ENCODE measurements at regions not wholly inside any gene's neighbourhood (a gene's known extent, or its start where the extent isn't known, plus 50 kb on each side); places are given as distances from the start of the nearest gene placed in this dataset.

DNA sequence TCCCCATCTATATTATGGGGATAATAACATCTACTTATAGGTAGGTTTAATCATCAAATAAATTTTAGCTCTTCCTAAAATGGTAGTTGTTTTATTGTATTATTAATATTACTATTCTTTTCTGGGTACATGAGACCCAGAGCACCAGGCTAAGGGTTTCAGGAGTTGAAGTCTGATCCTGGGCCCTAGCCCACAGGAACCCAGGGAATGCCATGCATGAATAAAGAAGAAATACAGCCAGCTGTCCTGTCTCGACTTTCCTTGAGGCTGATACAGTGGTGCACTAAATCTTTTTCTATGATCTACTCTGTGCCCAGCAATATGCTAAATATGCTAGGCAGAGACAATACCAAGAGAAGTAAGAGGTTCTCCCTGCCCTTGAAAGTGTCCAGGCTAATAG is 72.1 kb upstream of the ATP2C1 start:
- H3K4me3 ChIP-seq (ENCODE audit: low read length): no peak overlapping the region
- POLR2A ChIA-PET: no interaction called here
- ATAC-seq (no peak), DNase-seq (no peak)
- H3K4me1 ChIP-seq (ENCODE audit: control insufficient read depth in 2 of 2, insufficient read depth in 2 of 2, low read length in 2 of 2): no peaks in the 10 kb centered on the region
- CTCF ChIA-PET: no interaction called here
- Mint-ChIP-seq H3K9me3 (no peaks in the 10 kb centered on the region), H3K27ac (no peak overlapping the region), H3K27me3 (peaks cover 7 to 45% (median 9%) of the 10 kb centered on the region in 5 donors), H3K4me3 (no peak overlapping the region), H3K36me3 (no peaks in the 10 kb centered on the region), H3K4me1 (no peaks in the 10 kb centered on the region)
- H3K27ac ChIP-seq (ENCODE audit: low read depth, low read length): no peak overlapping the region
- H3K36me3 ChIP-seq (ENCODE audit: control insufficient read depth in 2 of 3, insufficient read depth in 3 of 3, low read length in 3 of 3): no peaks in the 10 kb centered on the region
- intact Hi-C loops (cut with micrococcal nuclease): no loop called here
- H3K9me3 ChIP-seq (ENCODE audit: control insufficient read depth in 2 of 3, low read length in 3 of 3): no peaks in the 10 kb centered on the region
- no peaks in the 10 kb centered on the region for H3K27me3 ChIP-seq (ENCODE audit: control insufficient read depth in 2 of 2, insufficient read depth in 2 of 2, low read length in 2 of 2)

DNA sequence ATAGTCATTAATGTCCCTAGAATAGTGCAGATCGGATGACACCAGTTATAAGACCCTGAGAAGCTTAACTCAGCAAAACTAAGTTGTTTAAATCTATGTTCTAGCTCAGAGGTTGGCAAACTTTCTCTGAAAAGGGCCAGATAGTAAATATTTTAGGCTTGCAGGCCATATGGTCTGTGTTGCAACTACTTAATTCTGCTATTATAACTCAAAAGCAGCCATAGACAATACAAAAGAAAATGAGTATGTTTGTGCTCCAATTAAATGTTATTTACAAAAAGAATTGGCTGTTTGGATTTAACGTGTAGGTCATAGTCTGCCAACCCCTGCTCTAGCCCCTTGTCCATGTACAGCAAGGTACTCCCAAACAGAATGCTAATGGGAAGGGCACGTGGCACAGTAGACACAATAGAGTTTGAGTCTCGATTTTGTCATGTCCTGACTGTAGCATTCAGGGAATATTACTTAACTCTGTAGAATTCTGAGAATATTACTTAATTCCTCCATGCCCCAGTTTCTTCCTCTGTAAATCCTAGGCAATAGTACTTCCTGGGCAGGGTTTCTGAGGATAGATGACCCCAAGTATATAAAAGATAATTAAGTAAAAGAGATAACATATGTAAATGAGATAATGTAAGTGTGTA is 70.5 kb upstream of the ATP2C1 start:
- Mint-ChIP-seq H3K9me3 (no peaks in the 10 kb centered on the region), H3K4me1 (no peaks in the 10 kb centered on the region), H3K27me3 (peaks cover 7 to 42% (median 9%) of the 10 kb centered on the region in 5 donors), H3K4me3 (no peak overlapping the region), H3K27ac (no peak overlapping the region), H3K36me3 (no peaks in the 10 kb centered on the region)
- intact Hi-C loops (cut with micrococcal nuclease): no loop called here
- H3K9me3 ChIP-seq (ENCODE audit: control insufficient read depth in 2 of 3, low read length in 3 of 3): no peaks in the 10 kb centered on the region
- DNase-seq (no peak), ATAC-seq (no peak)
- ChIA-PET CTCF (no interaction called here), POLR2A (no interaction called here)
- H3K36me3 ChIP-seq (ENCODE audit: control insufficient read depth in 2 of 3, insufficient read depth in 3 of 3, low read length in 3 of 3): no peaks in the 10 kb centered on the region
- no peaks in the 10 kb centered on the region for H3K4me1 ChIP-seq (ENCODE audit: control insufficient read depth in 2 of 2, insufficient read depth in 2 of 2, low read length in 2 of 2)
- H3K27me3 ChIP-seq (ENCODE audit: control insufficient read depth in 2 of 2, insufficient read depth in 2 of 2, low read length in 2 of 2): no peaks in the 10 kb centered on the region
- no peak overlapping the region for H3K27ac ChIP-seq (ENCODE audit: low read depth, low read length)
- no peak overlapping the region for H3K4me3 ChIP-seq (ENCODE audit: low read length)

DNA sequence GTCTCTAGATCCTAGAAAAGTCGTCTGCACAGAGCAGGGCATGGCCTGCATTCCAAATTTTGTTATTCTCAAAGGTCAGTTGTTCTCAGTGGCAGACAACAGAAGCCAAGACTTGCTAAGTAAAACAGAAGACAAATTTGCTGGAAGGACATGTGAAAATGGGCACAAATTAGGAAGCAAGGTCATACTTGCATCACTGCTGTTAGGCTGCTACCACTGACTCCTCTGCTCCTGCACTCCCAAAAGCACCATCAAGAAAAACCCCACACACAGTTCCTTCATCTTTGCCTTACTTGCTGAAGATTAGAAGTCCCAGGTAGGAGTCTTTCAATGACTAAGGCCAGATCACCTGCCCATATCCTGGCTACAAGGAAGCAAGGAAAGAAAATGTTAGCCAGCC is 69.9 kb upstream of the ATP2C1 start:
- no peak overlapping the region for H3K4me3 ChIP-seq (ENCODE audit: low read length)
- POLR2A ChIA-PET: no interaction called here

DNA sequence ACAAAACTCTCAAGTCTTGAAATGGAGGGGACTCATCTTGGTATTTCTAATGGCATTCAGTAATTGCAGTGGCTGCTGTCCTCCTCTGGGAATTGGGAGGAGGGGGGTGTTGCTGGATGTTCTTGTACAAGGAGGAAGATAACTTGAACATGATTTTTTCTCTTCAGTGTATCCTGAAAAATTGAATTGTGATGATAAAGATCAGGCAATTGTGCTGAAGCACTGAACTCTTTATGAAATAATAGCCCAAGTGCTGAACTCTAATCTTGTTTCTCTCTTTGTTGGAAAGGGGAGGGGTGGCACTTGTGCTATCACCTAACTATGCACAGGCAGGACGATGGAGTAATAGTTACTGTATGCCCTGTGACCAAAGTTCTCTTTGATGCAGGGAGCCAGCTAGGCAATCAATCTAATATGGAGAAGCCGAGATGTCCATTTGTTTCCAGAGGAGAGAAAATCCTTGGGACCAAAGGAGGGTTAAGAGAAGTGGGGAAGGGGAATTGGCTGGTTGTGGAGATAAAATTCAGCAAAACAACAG is 68.1 kb upstream of the ATP2C1 start:
- Mint-ChIP-seq H3K4me1 (no peaks in the 10 kb centered on the region), H3K4me3 (no peak overlapping the region), H3K27ac (peak overlapping the region in 1 of 9 donors; percentile 3), H3K9me3 (no peaks in the 10 kb centered on the region), H3K27me3 (peaks cover 0 to 26% (median 3%) of the 10 kb centered on the region in 5 donors), H3K36me3 (no peaks in the 10 kb centered on the region)
- DNase-seq (no peak), ATAC-seq (no peak)
- Histone ChIP-seq H3K27me3 (ENCODE audit: control insufficient read depth in 2 of 2, insufficient read depth in 2 of 2, low read length in 2 of 2) (no peaks in the 10 kb centered on the region), H3K9me3 (ENCODE audit: control insufficient read depth in 2 of 3, low read length in 3 of 3) (no peaks in the 10 kb centered on the region), H3K27ac (ENCODE audit: low read depth, low read length) (no peak overlapping the region), H3K4me3 (ENCODE audit: low read length) (no peak overlapping the region), H3K4me1 (ENCODE audit: control insufficient read depth in 2 of 2, insufficient read depth in 2 of 2, low read length in 2 of 2) (no peaks in the 10 kb centered on the region), H3K36me3 (ENCODE audit: control insufficient read depth in 2 of 3, insufficient read depth in 3 of 3, low read length in 3 of 3) (no peaks in the 10 kb centered on the region)
- CTCF ChIA-PET: no interaction called here
- POLR2A ChIA-PET: no interaction called here
- intact Hi-C loops (cut with micrococcal nuclease): no loop called here

More for the DNA sequence above, 69.9 kb upstream of the ATP2C1 start:
- Histone ChIP-seq H3K27me3 (ENCODE audit: control insufficient read depth in 2 of 2, insufficient read depth in 2 of 2, low read length in 2 of 2) (no peaks in the 10 kb centered on the region), H3K9me3 (ENCODE audit: control insufficient read depth in 2 of 3, low read length in 3 of 3) (no peaks in the 10 kb centered on the region), H3K4me1 (ENCODE audit: control insufficient read depth in 2 of 2, insufficient read depth in 2 of 2, low read length in 2 of 2) (no peaks in the 10 kb centered on the region), H3K27ac (ENCODE audit: low read depth, low read length) (no peak overlapping the region), H3K36me3 (ENCODE audit: control insufficient read depth in 2 of 3, insufficient read depth in 3 of 3, low read length in 3 of 3) (no peaks in the 10 kb centered on the region)
- H3K9me3 Mint-ChIP-seq: no peaks in the 10 kb centered on the region
- DNase-seq (no peak), ATAC-seq (no peak)
- H3K36me3 Mint-ChIP-seq: no peaks in the 10 kb centered on the region
- H3K4me1 Mint-ChIP-seq: no peaks in the 10 kb centered on the region
- intact Hi-C loops (cut with micrococcal nuclease): no loop called here
- H3K27me3 Mint-ChIP-seq: peaks cover 5 to 36% (median 9%) of the 10 kb centered on the region in 5 donors
- CTCF ChIA-PET: no interaction called here
- H3K4me3 Mint-ChIP-seq: no peak overlapping the region
- no peak overlapping the region for H3K27ac Mint-ChIP-seq

DNA sequence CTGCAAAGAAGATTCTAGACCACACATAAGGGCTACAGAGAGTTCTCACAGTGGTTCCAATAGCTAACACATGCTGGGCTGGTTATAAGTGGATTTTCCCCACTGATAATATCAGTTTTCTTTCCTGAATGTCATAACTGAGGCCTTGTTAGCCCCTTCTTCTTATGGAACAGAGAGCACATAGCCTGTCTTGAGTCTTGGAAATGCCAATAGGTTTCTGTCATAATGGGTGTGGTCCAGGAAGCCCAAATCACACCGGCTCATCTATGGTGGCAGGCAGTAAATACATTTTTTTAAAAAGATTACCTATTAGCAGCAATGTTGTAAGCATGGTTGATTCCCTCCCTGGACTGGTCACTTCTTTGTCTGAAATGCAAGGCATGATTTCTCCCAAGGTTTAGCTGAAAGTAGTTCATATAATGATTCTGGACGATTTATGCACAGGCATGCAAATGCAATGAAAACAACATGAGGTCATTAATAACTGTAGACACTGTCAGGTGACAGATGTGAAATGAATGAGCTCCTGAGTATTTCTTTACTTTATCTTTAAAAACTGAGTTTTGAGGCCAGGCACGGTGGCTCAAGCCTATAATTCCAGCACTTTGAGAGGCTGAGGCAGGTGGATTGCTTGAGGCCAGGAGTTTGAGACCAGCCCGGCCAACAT is 67.2 kb upstream of the ATP2C1 start:
- CTCF ChIA-PET: no interaction called here
- no peaks in the 10 kb centered on the region for H3K4me1 ChIP-seq (ENCODE audit: control insufficient read depth in 2 of 2, insufficient read depth in 2 of 2, low read length in 2 of 2)

DNA sequence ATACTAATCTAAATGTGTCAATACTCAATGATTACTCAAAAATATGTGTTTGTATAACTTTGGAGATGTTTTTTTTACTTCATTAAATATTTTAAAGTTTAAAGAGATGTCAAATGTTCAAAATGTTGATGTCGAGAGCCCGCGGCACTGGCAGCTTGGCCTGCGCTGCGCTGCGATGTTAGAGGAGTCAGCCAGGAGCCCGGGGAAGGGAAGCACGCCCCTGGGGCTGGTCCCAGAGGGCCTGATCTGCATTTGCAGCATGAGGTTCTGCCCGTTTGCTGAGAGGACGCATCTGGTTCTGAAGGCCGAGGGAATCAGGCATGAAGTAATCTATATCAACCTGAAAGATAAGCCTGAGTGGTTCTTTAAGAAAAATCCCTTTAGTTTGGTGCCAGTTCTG is 66.4 kb upstream of the ATP2C1 start:
- H3K4me3 Mint-ChIP-seq: no peak overlapping the region
- DNase-seq: no peak
- Histone ChIP-seq H3K36me3 (ENCODE audit: control insufficient read depth in 2 of 3, insufficient read depth in 3 of 3, low read length in 3 of 3) (no peaks in the 10 kb centered on the region), H3K4me3 (ENCODE audit: low read length) (no peak overlapping the region), H3K27me3 (ENCODE audit: control insufficient read depth in 2 of 2, insufficient read depth in 2 of 2, low read length in 2 of 2) (no peaks in the 10 kb centered on the region), H3K27ac (ENCODE audit: low read depth, low read length) (no peak overlapping the region), H3K4me1 (ENCODE audit: control insufficient read depth in 2 of 2, insufficient read depth in 2 of 2, low read length in 2 of 2) (no peaks in the 10 kb centered on the region), H3K9me3 (ENCODE audit: control insufficient read depth in 2 of 3, low read length in 3 of 3) (no peaks in the 10 kb centered on the region)
- POLR2A ChIA-PET: no interaction called here
- H3K36me3 Mint-ChIP-seq: no peaks in the 10 kb centered on the region
- no peak for ATAC-seq
- CTCF ChIA-PET: no interaction called here
- H3K27me3 Mint-ChIP-seq: peaks cover 0 to 25% (median 5%) of the 10 kb centered on the region in 5 donors
- intact Hi-C loops (cut with micrococcal nuclease): no loop called here
- H3K9me3 Mint-ChIP-seq: no peaks in the 10 kb centered on the region
- no peaks in the 10 kb centered on the region for H3K4me1 Mint-ChIP-seq
- no peak overlapping the region for H3K27ac Mint-ChIP-seq

More for the DNA sequence above, 67.2 kb upstream of the ATP2C1 start:
- H3K4me1 Mint-ChIP-seq: no peaks in the 10 kb centered on the region
- H3K27ac ChIP-seq (ENCODE audit: low read depth, low read length): no peak overlapping the region
- no peak overlapping the region for H3K27ac Mint-ChIP-seq
- H3K27me3 Mint-ChIP-seq: peaks cover 0 to 25% (median 5%) of the 10 kb centered on the region in 5 donors
- DNase-seq (no peak), ATAC-seq (no peak)
- no peaks in the 10 kb centered on the region for H3K27me3 ChIP-seq (ENCODE audit: control insufficient read depth in 2 of 2, insufficient read depth in 2 of 2, low read length in 2 of 2)
- H3K4me3 ChIP-seq (ENCODE audit: low read length): no peak overlapping the region
- no peaks in the 10 kb centered on the region for H3K36me3 Mint-ChIP-seq
- H3K36me3 ChIP-seq (ENCODE audit: control insufficient read depth in 2 of 3, insufficient read depth in 3 of 3, low read length in 3 of 3): no peaks in the 10 kb centered on the region
- H3K9me3 Mint-ChIP-seq: no peaks in the 10 kb centered on the region
- no peaks in the 10 kb centered on the region for H3K9me3 ChIP-seq (ENCODE audit: control insufficient read depth in 2 of 3, low read length in 3 of 3)
- POLR2A ChIA-PET: no interaction called here
- H3K4me3 Mint-ChIP-seq: no peak overlapping the region
- intact Hi-C loops (cut with micrococcal nuclease): no loop called here

Measured in naive thymus-derived CD4-positive, alpha-beta T cell (primary cell).